GM13976 (cell line): ENCODE measurements at regions not wholly inside any gene's neighbourhood (a gene's known extent, or its start where the extent isn't known, plus 50 kb on each side); places are given as distances from the start of the nearest gene placed in this dataset.

Experiments
- DNase-seq: peaks from one replicate; pipeline ENCODE4 v3.0.0; 2012; ENCODE audit warnings: low spot score
- CTCF ChIP-seq: IDR thresholded peaks from 2 replicates; pipeline ENCODE4 v1.5.1; 2012; ENCODE audit warnings: borderline replicate concordance, mild to moderate bottlenecking; ENCODE audit not compliant: insufficient read depth; ENCODE audit errors: extremely low read depth, missing control alignments, control extremely low read depth
- in situ Hi-C: fragments of 300-500 bp; cut with MboI; formaldehyde crosslinking; loops from one replicate; pipeline ENCODE4 v1.12.0; 2022; ENCODE audit warnings: low sequenced_read_pairs, mixed read lengths, inconsistent platforms; ENCODE audit not compliant: unreplicated experiment

- no peak for DNase-seq
- no peak for TF ChIP-seq CTCF
- in situ Hi-C loops, result no loop called here
Observed at GRCh38 chr17:79520167-79521165, 90.4 kb downstream of the RBFOX3 start.

- in situ Hi-C loops, result no loop called here
- no peak for DNase-seq
- no peak for TF ChIP-seq CTCF
Observed at GRCh38 chr17:79519601-79520000, 91.2 kb downstream of the RBFOX3 start.

GRCh38 chr17:79518585-79519523 lies 92.0 kb downstream of the RBFOX3 start:
- in situ Hi-C loops, result no loop called here
- DNase-seq, result no peak
- no peak for TF ChIP-seq CTCF

GRCh38 chr17:79517827-79518584 lies 92.8 kb downstream of the RBFOX3 start:
- no peak for DNase-seq
- in situ Hi-C loops, result no loop called here
- no peak for TF ChIP-seq CTCF

GRCh38 chr17:79515646-79516571 lies 94.9 kb downstream of the RBFOX3 start:
- in situ Hi-C loops, result no loop called here
- DNase-seq, result no peak
- TF ChIP-seq CTCF, result no peak

- no peak for DNase-seq
- in situ Hi-C loops, result no loop called here
- no peak for TF ChIP-seq CTCF
Observed at GRCh38 chr17:79515110-79515509, 95.7 kb downstream of the RBFOX3 start.
